H1 (cell line): ENCODE measurements at regions not wholly inside any gene's neighbourhood (a gene's known extent, or its start where the extent isn't known, plus 50 kb on each side); places are given as distances from the start of the nearest gene placed in this dataset.

ENCODE experiments used
- CTCF ChIA-PET: fragments of 300-600 bp; sonication (Branson Sonifier 250); formaldehyde crosslinking; loops from one replicate; lab custom pipeline; 2021; ENCODE audit not compliant: partially characterized antibody; lab: Charles Lee
- POLR2A ChIA-PET: fragments of 300-600 bp; sonication (Branson Sonifier 250); formaldehyde crosslinking; loops from one replicate; lab custom pipeline; 2021; ENCODE audit warnings: inconsistent platforms; ENCODE audit not compliant: partially characterized antibody; lab: Charles Lee
- DNase-seq, 2 experiments: peaks; one replicate each; pipeline versions ENCODE4 v3.0.0 to v3.0.0-alpha.2; 2010 to 2022; ENCODE audit warnings: low spot score in 2 of 2, low read depth in 1 of 2, mixed read lengths in 1 of 2
- FAIRE-seq: peaks from 2 replicates; lab custom pipeline; 2011; peaks lifted over from hg19 to GRCh38; lab: Jason Lieb, UNC
- H2AFZ ChIP-seq: 2 replicates; pipeline ENCODE4 v1.8.1; 2012; ENCODE audit warnings: low read length, inconsistent platforms
- H2AK5ac ChIP-seq: 2 replicates; pipeline ENCODE4 v1.6.1; 2013; ENCODE audit warnings: low read depth, low read length
- H2BK120ac ChIP-seq: replicated peaks from 2 replicates; pipeline ENCODE3; 2013; ENCODE audit warnings: low read depth, low read length, inconsistent platforms
- H2BK12ac ChIP-seq: 2 replicates; pipeline ENCODE4 v1.6.1; 2013; ENCODE audit warnings: low read depth, low read length
- H2BK15ac ChIP-seq: 2 replicates; pipeline ENCODE4 v1.6.1; 2013; ENCODE audit warnings: low read length
- H2BK20ac ChIP-seq: 2 replicates; pipeline ENCODE4 v1.6.1; 2013; ENCODE audit warnings: low read length
- H2BK5ac ChIP-seq: 2 replicates; pipeline ENCODE4 v1.6.1; 2013; ENCODE audit warnings: low read depth, low read length
- H3K14ac ChIP-seq: 2 replicates; pipeline ENCODE4 v1.6.1; 2013; ENCODE audit warnings: inconsistent platforms; ENCODE audit not compliant: insufficient read length
- H3K18ac ChIP-seq: 2 replicates; pipeline ENCODE4 v1.6.1; 2013; ENCODE audit warnings: low read length; ENCODE audit errors: extremely low read depth
- H3K23ac ChIP-seq: 2 replicates; pipeline ENCODE4 v1.6.1; 2013; ENCODE audit warnings: inconsistent platforms; ENCODE audit not compliant: insufficient read length
- H3K23me2 ChIP-seq: 2 replicates; pipeline ENCODE4 v1.6.1; 2013; ENCODE audit warnings: low read depth, low read length
- H3K27ac ChIP-seq: 2 replicates; pipeline ENCODE4 v1.6.1; 2011; ENCODE audit warnings: low read depth, low read length, inconsistent platforms
- H3K27me3 ChIP-seq, 4 experiments: replicated peaks in 1 of 4; 1 replicate in 1 of 4; 2 replicates in 3 of 4; pipeline versions ENCODE4 v1.6.1 to v1.8.1; 2011 to 2013; ENCODE audit warnings: low read length in 3 of 4, mild to moderate bottlenecking in 3 of 4, inconsistent platforms in 2 of 4, mixed read lengths in 2 of 4, moderate library complexity in 1 of 4; ENCODE audit not compliant: control insufficient read depth in 3 of 4, insufficient read depth in 3 of 4; ENCODE audit errors: extremely low read depth in 1 of 4
- H3K36me3 ChIP-seq, 4 experiments: 2 replicates each; pipeline versions ENCODE4 v1.6.1 to v1.8.1; 2011 to 2013; ENCODE audit warnings: mild to moderate bottlenecking in 4 of 4, low read length in 3 of 4, moderate library complexity in 2 of 4, control low read depth in 1 of 4, inconsistent platforms in 1 of 4; ENCODE audit not compliant: insufficient read depth in 4 of 4, control insufficient read depth in 2 of 4
- H3K4ac ChIP-seq: replicated peaks from 2 replicates; pipeline ENCODE3; 2013; ENCODE audit warnings: low read length, low read depth, mixed read lengths, inconsistent platforms; ENCODE audit not compliant: insufficient read length
- H3K4me1 ChIP-seq, 4 experiments: replicated peaks in 1 of 4; 1 replicate in 1 of 4; 2 replicates in 3 of 4; pipeline versions ENCODE4 v1.6.1 to v1.8.1; 2011 to 2013; ENCODE audit warnings: low read length in 3 of 4, inconsistent platforms in 2 of 4, mixed read lengths in 1 of 4; ENCODE audit not compliant: insufficient read depth in 4 of 4, control insufficient read depth in 3 of 4
- H3K4me2 ChIP-seq, 2 experiments: 2 replicates each; pipeline versions ENCODE4 v1.6.1 to v1.8.1; 2011 to 2013; ENCODE audit warnings: low read depth in 2 of 2, low read length in 2 of 2, control low read depth in 1 of 2, inconsistent platforms in 1 of 2, mild to moderate bottlenecking in 1 of 2; ENCODE audit not compliant: insufficient read depth in 1 of 2
- H3K4me3 ChIP-seq, 4 experiments: fragments of 200-600, 300-600 bp in 1 of 4; sonication (generic), shearing (Covaris generic), sonication (Bioruptor Twin) in 1 of 4; 2 replicates each; pipeline versions ENCODE4 v1.5.1 to v1.8.1; 2011 to 2016; ENCODE audit warnings: low read length in 4 of 4, low read depth in 3 of 4, control low read depth in 2 of 4, inconsistent platforms in 2 of 4, mild to moderate bottlenecking in 2 of 4, mixed read lengths in 1 of 4, moderate library complexity in 1 of 4; ENCODE audit not compliant: insufficient read depth in 2 of 4; ENCODE audit errors: extremely low read depth in 1 of 4
- H3K56ac ChIP-seq: replicated peaks from 2 replicates; pipeline ENCODE3; 2013; ENCODE audit warnings: low read depth, mild to moderate bottlenecking, mixed read lengths, low read length, inconsistent platforms; ENCODE audit not compliant: insufficient read length
- H3K79me1 ChIP-seq: 2 replicates; pipeline ENCODE4 v1.6.1; 2013; ENCODE audit warnings: low read depth, low read length, control low read depth
- H3K79me2 ChIP-seq, 2 experiments: 2 replicates each; pipeline versions ENCODE4 v1.6.1 to v1.8.1; 2012 to 2013; ENCODE audit warnings: low read length in 2 of 2, mild to moderate bottlenecking in 2 of 2, inconsistent platforms in 1 of 2; ENCODE audit not compliant: insufficient read depth in 2 of 2, control insufficient read depth in 1 of 2
- H3K9ac ChIP-seq, 4 experiments: replicated peaks in 1 of 4; 1 replicate in 1 of 4; 2 replicates in 3 of 4; pipeline versions ENCODE4 v1.6.1 to v1.8.1; 2011 to 2013; ENCODE audit warnings: low read depth in 3 of 4, low read length in 3 of 4, control low read depth in 2 of 4, mild to moderate bottlenecking in 2 of 4, moderate library complexity in 2 of 4, inconsistent platforms in 1 of 4; ENCODE audit errors: extremely low read depth in 1 of 4
- H3K9me3 ChIP-seq, 2 experiments: 2 replicates each; pipeline versions ENCODE4 v1.6.1 to v1.8.1; 2012 to 2013; ENCODE audit warnings: mild to moderate bottlenecking in 2 of 2, moderate library complexity in 2 of 2, control low read depth in 1 of 2, inconsistent platforms in 1 of 2, low read depth in 1 of 2, low read length in 1 of 2, mixed read lengths in 1 of 2; ENCODE audit not compliant: insufficient read depth in 2 of 2
- H4K20me1 ChIP-seq, 2 experiments: replicated peaks in 1 of 2; 2 replicates each; pipeline versions ENCODE3 to v1.8.1; 2011 to 2013; ENCODE audit warnings: inconsistent platforms in 2 of 2, low read length in 2 of 2, mild to moderate bottlenecking in 1 of 2; ENCODE audit not compliant: insufficient read depth in 2 of 2, control insufficient read depth in 1 of 2
- H4K5ac ChIP-seq: 2 replicates; pipeline ENCODE4 v1.6.1; 2013; ENCODE audit warnings: low read length, low read depth, mixed read lengths, inconsistent platforms; ENCODE audit not compliant: insufficient read length
- H4K8ac ChIP-seq: 2 replicates; pipeline ENCODE4 v1.8.0; 2013; ENCODE audit warnings: mild to moderate bottlenecking, moderate library complexity, low read length, inconsistent platforms; ENCODE audit not compliant: insufficient read depth; ENCODE audit errors: extremely low read depth
- H4K91ac ChIP-seq: replicated peaks from 2 replicates; pipeline ENCODE3; 2013; ENCODE audit warnings: low read length, mixed read lengths, inconsistent platforms; ENCODE audit not compliant: insufficient read length
- CEBPB ChIP-seq: IDR thresholded peaks from 2 replicates; pipeline ENCODE4 v1.6.1; 2012; ENCODE audit warnings: low read depth, low read length
- POU5F1 ChIP-seq: IDR thresholded peaks from 2 replicates; pipeline ENCODE4 v1.6.1; 2011; ENCODE audit warnings: low read depth, mild to moderate bottlenecking, low read length, moderate library complexity
- TBP ChIP-seq: IDR thresholded peaks from 2 replicates; pipeline ENCODE4 v1.6.1; 2011; ENCODE audit warnings: low read depth, low read length, improper control_type of control experiment
- WGBS, 2 experiments: shearing (Covaris generic) in 1 of 2; methylation state at CpG; one replicate each; pipeline versions ENCODE4 v1.1.6 to v1.1.7; 2013 to 2015; ENCODE audit warnings: low lambda C conversion rate in 2 of 2, mixed read lengths in 2 of 2, inconsistent platforms in 1 of 2, low coverage in 1 of 2, missing lambda C conversion rate in 1 of 2; ENCODE audit not compliant: insufficient replicate concordance in 2 of 2, insufficient coverage in 1 of 2, insufficient read length in 1 of 2; ENCODE audit errors: extremely low coverage in 1 of 2, missing lambda C conversion rate in 1 of 2; 5-methylcytosine and 5-hydroxymethylcytosine counted together

DNA sequence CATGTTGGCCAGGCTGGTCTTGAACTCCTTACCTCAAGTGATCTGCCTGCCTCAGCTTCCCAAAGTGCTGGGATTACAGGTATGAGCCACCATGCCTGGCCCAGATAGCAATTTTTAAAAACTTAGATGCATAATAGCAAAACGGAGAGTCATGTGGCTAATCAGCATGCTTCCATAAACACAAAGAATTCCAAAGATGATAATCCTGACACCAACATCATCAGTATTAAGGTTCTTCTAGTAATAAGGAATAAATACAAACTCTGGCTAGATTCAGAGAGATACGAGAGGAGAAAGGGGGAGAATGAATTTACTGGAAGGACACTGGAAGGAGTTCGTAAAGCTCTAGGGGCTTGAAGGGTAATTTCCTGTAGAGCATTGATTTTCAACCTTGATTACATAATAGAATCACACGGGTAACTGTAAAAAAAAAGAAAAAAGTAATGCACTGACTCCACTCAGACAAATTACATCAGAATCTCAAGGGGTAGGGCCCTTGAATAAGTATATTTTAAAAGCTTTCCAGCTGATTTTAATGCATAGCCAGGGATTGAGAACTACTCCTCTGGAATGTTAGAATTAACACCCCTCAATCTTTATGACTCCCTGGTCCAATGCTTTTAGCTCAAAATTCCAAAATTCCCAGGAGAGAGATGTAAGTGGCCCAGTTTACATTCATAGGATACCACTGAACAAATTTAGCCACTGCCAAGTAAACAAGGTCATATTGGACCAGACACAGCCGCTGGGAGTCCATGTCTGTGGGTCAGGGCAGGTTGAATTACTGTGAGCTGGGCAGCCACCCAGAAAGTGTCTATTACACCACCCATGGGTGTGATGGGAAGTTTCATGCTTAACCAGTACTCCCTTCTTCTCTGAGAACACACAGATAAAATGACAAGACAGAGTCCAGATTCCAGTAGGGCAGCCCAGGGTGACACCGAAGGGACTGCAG is 243.9 kb downstream of the TBL1XR1 start:
- H3K9ac ChIP-seq: no peak overlapping the region
- H3K18ac ChIP-seq: no peak overlapping the region
- H4K8ac ChIP-seq: no peak overlapping the region
- H3K4ac ChIP-seq: no peak overlapping the region
- H3K9me3 ChIP-seq: no peaks in the 10 kb centered on the region
- no peak overlapping the region for H4K5ac ChIP-seq
- no peak overlapping the region for H2AFZ ChIP-seq
- no peak overlapping the region for H2BK120ac ChIP-seq
- H3K4me1 ChIP-seq: no peaks in the 10 kb centered on the region
- H3K14ac ChIP-seq: no peak overlapping the region
- TF ChIP-seq POU5F1 (no peak), CEBPB (no peak), TBP (no peak)
- no peak for FAIRE-seq
- 89% methylated on average over 6 of the region's 6 CpGs; no CpG with 5 or more reads in 1 of the 2 experiments for WGBS, 2 experiments
- no peak overlapping the region for H2BK12ac ChIP-seq
- no peak overlapping the region for H3K23ac ChIP-seq
- H3K27me3 ChIP-seq: no peaks in the 10 kb centered on the region
- no peak overlapping the region for H4K91ac ChIP-seq
- no peaks in the 10 kb centered on the region for H3K23me2 ChIP-seq
- H3K79me2 ChIP-seq: no peaks in the 10 kb centered on the region
- H3K4me2 ChIP-seq: no peak overlapping the region
- H2BK20ac ChIP-seq: no peak overlapping the region
- no peak overlapping the region for H3K4me3 ChIP-seq
- H3K36me3 ChIP-seq: no peaks in the 10 kb centered on the region
- ChIA-PET POLR2A (no interaction called here), CTCF (interaction anchor here (0.8 to 1.6 kb wide), 3 partner anchors 8 to 137 kb away, joined by 3 read pairs; no protein-coding TSS in a partner anchor)
- H3K27ac ChIP-seq: no peak overlapping the region
- no peak overlapping the region for H2BK15ac ChIP-seq
- H2AK5ac ChIP-seq: no peak overlapping the region
- no peak for DNase-seq
- no peaks in the 10 kb centered on the region for H4K20me1 ChIP-seq
- H3K56ac ChIP-seq: no peak overlapping the region
- H2BK5ac ChIP-seq: no peak overlapping the region
- H3K79me1 ChIP-seq: no peaks in the 10 kb centered on the region
